Kidney (tissue), 13 donors: ENCODE measurements at regions not wholly inside any gene's neighbourhood (a gene's known extent, or its start where the extent isn't known, plus 50 kb on each side); places are given as distances from the start of the nearest gene placed in this dataset.

Experiments used
- DNase-seq, 5 donors: peaks; one replicate each; pipeline ENCODE4 v3.0.0-alpha.2; 2013 to 2020
- FAIRE-seq: peaks from 2 replicates; lab custom pipeline; 2012; peaks lifted over from hg19 to GRCh38; lab: Jason Lieb, UNC
- H3K27ac ChIP-seq, 2 donors: one replicate each; pipeline ENCODE4 v1.7.0; 2013; ENCODE audit warnings: low read depth in 2 of 2, low read length in 2 of 2, inconsistent platforms in 1 of 2
- H3K27me3 ChIP-seq: one replicate; pipeline ENCODE4 v1.7.1; 2013; ENCODE audit warnings: low read length, inconsistent platforms; ENCODE audit not compliant: control insufficient read depth, insufficient read depth
- H3K36me3 ChIP-seq, 3 donors: one replicate each; pipeline versions ENCODE4 v1.7.0 to v1.7.1; 2013; ENCODE audit warnings: low read length in 3 of 3, control low read depth in 1 of 3, inconsistent platforms in 1 of 3; ENCODE audit not compliant: insufficient read depth in 3 of 3, control insufficient read depth in 2 of 3
- H3K4me1 ChIP-seq, 3 donors: one replicate each; pipeline versions ENCODE4 v1.7.0 to v1.7.1; 2013; ENCODE audit warnings: low read length in 3 of 3, inconsistent platforms in 1 of 3, low read depth in 1 of 3; ENCODE audit not compliant: control insufficient read depth in 2 of 3, insufficient read depth in 2 of 3
- H3K4me3 ChIP-seq, 3 donors: one replicate each; pipeline versions ENCODE4 v1.7.0 to v1.8.1; 2013; ENCODE audit warnings: low read length in 3 of 3, control low read depth in 1 of 3, inconsistent platforms in 1 of 3
- H3K9ac ChIP-seq, 3 donors: one replicate each; pipeline versions ENCODE4 v1.7.0 to v1.7.1; 2013; ENCODE audit warnings: low read length in 3 of 3, control low read depth in 1 of 3, inconsistent platforms in 1 of 3
- H3K9me3 ChIP-seq, 3 donors: one replicate each; pipeline versions ENCODE4 v1.7.0 to v1.7.1; 2013; ENCODE audit warnings: low read length in 3 of 3, control low read depth in 1 of 3, inconsistent platforms in 1 of 3; ENCODE audit not compliant: control insufficient read depth in 2 of 3, insufficient read depth in 1 of 3
- intact Hi-C: fragments of 100-400 bp; cut with DNase I; formaldehyde crosslinking; loops from one replicate; pipeline ENCODE4 v1.11.1; 2022
- TF ChIP-seq, protein P1 (sequence below): IDR thresholded peaks from 3 replicates; pipeline ENCODE4 v1.5.1; 2012; ENCODE audit warnings: mild to moderate bottlenecking, moderate library complexity, borderline replicate concordance; ENCODE audit not compliant: insufficient read depth; ENCODE audit errors: extremely low read depth
- donor health status: control.
- donor health status: control.
- donor health status: control.
- donor health status: control.
- donor health status: control.
- donor health status: DM: yes; HTN: yes; CAD: no.
- donor health status: Normal renal cell carcinoma (clear cell type).

DNA sequence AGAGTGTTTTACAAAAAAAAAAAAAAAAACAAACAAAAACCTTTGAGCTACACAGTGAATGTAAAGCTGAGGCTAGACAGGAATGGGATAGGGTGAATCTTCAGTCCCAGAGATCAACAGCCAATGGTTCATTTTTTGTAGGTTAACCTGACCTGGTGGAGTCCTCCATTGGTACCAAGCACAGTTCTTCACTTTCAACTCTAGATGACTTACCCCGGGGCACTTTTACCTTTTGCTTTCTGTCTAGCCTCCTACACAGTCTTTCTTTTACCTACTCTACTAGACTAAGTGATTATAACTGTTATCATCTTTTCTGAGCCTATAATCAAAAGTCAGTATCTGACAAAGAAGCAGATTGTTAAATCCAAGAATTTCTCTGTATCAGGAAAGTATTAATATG, 50.9 kb downstream of the ANXA2R start:
- intact Hi-C loops = no loop called here
- Histone ChIP-seq H3K36me3 (no peaks in the 10 kb centered on the region), H3K27me3 (peaks cover 50% of the 10 kb centered on the region), H3K4me3 (no peak overlapping the region), H3K4me1 (peaks cover 0 to 2% (median 0%) of the 10 kb centered on the region in 3 donors), H3K27ac (no peak overlapping the region), H3K9ac (no peak overlapping the region), H3K9me3 (peaks cover 0 to 12% (median 3%) of the 10 kb centered on the region in 3 donors)
- TF ChIP-seq, protein P1, sequence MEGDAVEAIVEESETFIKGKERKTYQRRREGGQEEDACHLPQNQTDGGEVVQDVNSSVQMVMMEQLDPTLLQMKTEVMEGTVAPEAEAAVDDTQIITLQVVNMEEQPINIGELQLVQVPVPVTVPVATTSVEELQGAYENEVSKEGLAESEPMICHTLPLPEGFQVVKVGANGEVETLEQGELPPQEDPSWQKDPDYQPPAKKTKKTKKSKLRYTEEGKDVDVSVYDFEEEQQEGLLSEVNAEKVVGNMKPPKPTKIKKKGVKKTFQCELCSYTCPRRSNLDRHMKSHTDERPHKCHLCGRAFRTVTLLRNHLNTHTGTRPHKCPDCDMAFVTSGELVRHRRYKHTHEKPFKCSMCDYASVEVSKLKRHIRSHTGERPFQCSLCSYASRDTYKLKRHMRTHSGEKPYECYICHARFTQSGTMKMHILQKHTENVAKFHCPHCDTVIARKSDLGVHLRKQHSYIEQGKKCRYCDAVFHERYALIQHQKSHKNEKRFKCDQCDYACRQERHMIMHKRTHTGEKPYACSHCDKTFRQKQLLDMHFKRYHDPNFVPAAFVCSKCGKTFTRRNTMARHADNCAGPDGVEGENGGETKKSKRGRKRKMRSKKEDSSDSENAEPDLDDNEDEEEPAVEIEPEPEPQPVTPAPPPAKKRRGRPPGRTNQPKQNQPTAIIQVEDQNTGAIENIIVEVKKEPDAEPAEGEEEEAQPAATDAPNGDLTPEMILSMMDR = no peak
- no peak for FAIRE-seq
- no peak for DNase-seq

DNA sequence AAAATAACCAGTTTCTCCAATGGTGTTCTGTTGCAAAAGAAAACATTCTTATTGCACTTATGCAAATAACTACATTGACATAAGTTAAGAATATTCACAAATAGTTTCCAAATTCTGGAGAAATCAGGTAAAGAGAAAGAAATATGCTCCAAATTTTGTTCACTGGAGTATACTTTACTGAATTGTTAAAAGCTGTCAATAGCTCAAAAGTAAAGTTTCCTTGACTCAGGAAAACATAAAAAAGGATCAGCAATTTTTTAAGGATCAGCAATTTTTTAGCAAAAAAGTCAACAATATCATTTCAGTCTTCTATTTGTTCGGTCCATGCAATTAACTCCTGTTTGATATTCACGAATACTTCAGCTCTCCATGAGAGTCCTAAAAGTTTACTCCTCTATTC, 51.6 kb downstream of the ANXA2R start:
- FAIRE-seq (no peak), DNase-seq (no peak)
- Histone ChIP-seq H3K9me3 (peaks cover 0 to 12% (median 3%) of the 10 kb centered on the region in 3 donors), H3K9ac (no peak overlapping the region), H3K27ac (no peak overlapping the region), H3K4me1 (peaks cover 0 to 2% (median 0%) of the 10 kb centered on the region in 3 donors), H3K27me3 (peaks cover 43% of the 10 kb centered on the region), H3K4me3 (no peak overlapping the region), H3K36me3 (no peaks in the 10 kb centered on the region)
- intact Hi-C loops = no loop called here
- TF ChIP-seq, protein P1 = no peak

DNA sequence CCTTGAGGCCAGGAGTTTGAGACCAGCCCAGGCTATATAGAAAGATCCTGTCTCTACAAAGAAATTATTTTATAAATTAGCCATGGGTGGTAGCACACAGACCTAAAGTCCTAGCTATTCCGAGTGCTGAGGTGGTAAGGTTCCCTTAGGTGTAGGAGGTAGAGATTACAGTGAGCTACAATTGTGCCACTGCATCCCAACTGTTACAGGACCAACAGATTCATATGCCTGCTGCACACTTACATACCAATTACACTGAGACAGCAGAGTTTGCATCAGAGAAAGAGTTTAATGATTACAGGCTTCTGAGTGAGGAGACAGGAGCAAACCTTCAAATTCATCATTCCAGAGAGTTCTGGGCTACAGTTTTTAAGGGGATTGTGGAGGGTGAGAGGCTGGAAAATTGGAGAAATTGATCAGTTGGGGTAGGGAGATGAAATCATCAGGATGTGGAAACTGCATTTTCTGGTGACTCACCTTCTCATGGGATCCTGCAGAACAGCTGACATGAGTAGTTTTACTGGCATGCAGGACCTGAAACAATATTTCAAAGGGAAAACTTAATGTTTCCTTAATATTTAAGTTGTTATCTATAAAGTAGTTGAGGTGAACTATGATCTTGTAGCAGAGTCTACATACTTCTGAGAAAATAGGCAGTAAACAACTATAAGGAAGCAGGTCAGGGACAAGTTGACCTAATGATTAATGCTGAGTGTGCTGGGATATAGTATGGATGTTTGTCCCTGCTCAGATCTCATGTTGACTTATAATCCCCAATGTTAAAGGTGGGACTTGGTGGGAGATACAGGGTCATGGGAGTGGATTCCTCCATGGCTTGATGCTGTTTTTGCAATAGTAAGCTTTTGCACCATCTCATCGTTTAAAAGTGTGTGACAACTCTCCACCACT, 54.7 kb downstream of the ANXA2R start:
- no peaks in the 10 kb centered on the region for H3K4me1 ChIP-seq
- H3K27me3 ChIP-seq = peaks cover 15% of the 10 kb centered on the region
- H3K27ac ChIP-seq = no peak overlapping the region
- intact Hi-C loops = no loop called here
- TF ChIP-seq, protein P1 = no peak
- H3K9ac ChIP-seq = no peak overlapping the region
- H3K36me3 ChIP-seq = no peaks in the 10 kb centered on the region
- FAIRE-seq = no peak
- no peak overlapping the region for H3K4me3 ChIP-seq
- no peak for DNase-seq
- peaks cover 0 to 5% (median 3%) of the 10 kb centered on the region in 3 donors for H3K9me3 ChIP-seq
